ENCODE measurements at regions not wholly inside any gene's neighbourhood (a gene's known extent, or its start where the extent isn't known, plus 50 kb on each side); places are given as distances from the start of the nearest gene placed in this dataset.

GRCh38 chr9:69955536-69956355, 87.9 kb upstream of the MAMDC2 start:
- no peak for TF ChIP-seq CTCF (IDR thresholded peaks at IDR 0.05; ENCODE audit: low read depth, low read length, missing control alignments)
- in situ Hi-C loops (cut with HindIII; ENCODE audit: low pct_ligation_motif_present, low sequenced_read_pairs) = no loop called here
- no peaks in the 10 kb centered on the region for H3K36me3 ChIP-seq (replicated peaks)
- no peak overlapping the region for H3K27ac ChIP-seq
- H3K27me3 ChIP-seq (replicated peaks) = no peaks in the 10 kb centered on the region
- no peak for DNase-seq
- no peak overlapping the region for H3K4me3 ChIP-seq (ENCODE audit: low read depth, low read length)

GRCh38 chr9:69961843-69962242, 81.8 kb upstream of the MAMDC2 start:
- in situ Hi-C loops (cut with HindIII; ENCODE audit: low pct_ligation_motif_present, low sequenced_read_pairs) = no loop called here
- Histone ChIP-seq H3K27ac (no peak overlapping the region), H3K36me3 (replicated peaks) (no peaks in the 10 kb centered on the region), H3K27me3 (replicated peaks) (no peaks in the 10 kb centered on the region), H3K4me3 (ENCODE audit: low read depth, low read length) (no peak overlapping the region)
- DNase-seq = no peak
- TF ChIP-seq CTCF (IDR thresholded peaks at IDR 0.05; ENCODE audit: low read depth, low read length, missing control alignments) = no peak

- no peak overlapping the region for H3K27ac ChIP-seq
- TF ChIP-seq CTCF (IDR thresholded peaks at IDR 0.05; ENCODE audit: low read depth, low read length, missing control alignments) = no peak
- no peak overlapping the region for H3K4me3 ChIP-seq (ENCODE audit: low read depth, low read length)
- H3K36me3 ChIP-seq (replicated peaks) = no peaks in the 10 kb centered on the region
- in situ Hi-C loops (cut with HindIII; ENCODE audit: low pct_ligation_motif_present, low sequenced_read_pairs) = no loop called here
- H3K27me3 ChIP-seq (replicated peaks) = no peaks in the 10 kb centered on the region
- DNase-seq = no peak
Observed at GRCh38 chr9:69963803-69964202, 79.8 kb upstream of the MAMDC2 start.

- H3K27me3 ChIP-seq (replicated peaks) = no peaks in the 10 kb centered on the region
- H3K36me3 ChIP-seq (replicated peaks) = no peaks in the 10 kb centered on the region
- no peak for TF ChIP-seq CTCF (IDR thresholded peaks at IDR 0.05; ENCODE audit: low read depth, low read length, missing control alignments)
- DNase-seq = no peak
- H3K27ac ChIP-seq = no peak overlapping the region
- in situ Hi-C loops (cut with HindIII; ENCODE audit: low pct_ligation_motif_present, low sequenced_read_pairs) = no loop called here
- H3K4me3 ChIP-seq (ENCODE audit: low read depth, low read length) = no peak overlapping the region
Observed at GRCh38 chr9:69964446-69964845, 79.2 kb upstream of the MAMDC2 start.

GRCh38 chr9:69965416-69966145, 78.1 kb upstream of the MAMDC2 start:
- Histone ChIP-seq H3K27me3 (replicated peaks) (no peaks in the 10 kb centered on the region), H3K27ac (no peak overlapping the region), H3K4me3 (ENCODE audit: low read depth, low read length) (no peak overlapping the region), H3K36me3 (replicated peaks) (no peaks in the 10 kb centered on the region)
- in situ Hi-C loops (cut with HindIII; ENCODE audit: low pct_ligation_motif_present, low sequenced_read_pairs) = no loop called here
- no peak for TF ChIP-seq CTCF (IDR thresholded peaks at IDR 0.05; ENCODE audit: low read depth, low read length, missing control alignments)
- no peak for DNase-seq
